Frontal cortex (tissue), 3 donors: ENCODE measurements at regions not wholly inside any gene's neighbourhood (a gene's known extent, or its start where the extent isn't known, plus 50 kb on each side); places are given as distances from the start of the nearest gene placed in this dataset.

Experiments
- DNase-seq, 2 donors: peaks; one replicate each; pipeline ENCODE4 v3.0.0; 2012; ENCODE audit warnings: low spot score in 2 of 2
- FAIRE-seq: peaks from 2 replicates; lab custom pipeline; 2012; peaks lifted over from hg19 to GRCh38; lab: Jason Lieb, UNC
- donor health status: control.
- donor health status: control.
- donor health status: control.

- FAIRE-seq (no peak), DNase-seq (no peak)
Observed at GRCh38 chr9:20065796-20066700, 277.2 kb upstream of the SLC24A2 start.

GRCh38 chr9:20065046-20065445, 276.2 kb upstream of the SLC24A2 start:
- DNase-seq (no peak), FAIRE-seq (no peak)

- FAIRE-seq (no peak), DNase-seq (no peak)
Observed at GRCh38 chr9:20054734-20055133, 265.9 kb upstream of the SLC24A2 start.

- no peak for DNase-seq
- FAIRE-seq = no peak
Observed at GRCh38 chr9:20048985-20049384, 260.1 kb upstream of the SLC24A2 start.

- FAIRE-seq (no peak), DNase-seq (no peak)
Observed at GRCh38 chr9:20048437-20048836, 259.6 kb upstream of the SLC24A2 start.

DNA sequence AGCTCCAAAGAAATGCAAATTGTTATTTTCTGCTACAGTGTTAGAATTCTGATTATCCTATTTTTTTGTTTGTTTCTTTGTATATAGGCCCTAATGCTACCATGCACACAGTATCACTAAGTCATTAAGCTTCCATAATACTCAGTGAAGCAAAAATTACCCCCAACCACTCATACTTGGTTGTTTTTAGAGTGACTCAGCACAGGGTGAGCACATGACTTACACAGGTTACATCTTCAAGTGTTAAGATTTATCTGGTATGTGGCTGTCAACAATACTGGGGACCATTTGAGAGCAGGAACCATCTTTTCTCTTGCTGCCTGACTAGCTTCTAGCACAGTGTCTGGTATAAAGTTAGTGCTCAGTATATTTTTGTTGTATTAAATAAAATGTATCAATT, 255.8 kb upstream of the SLC24A2 start:
- no peak for FAIRE-seq
- no peak for DNase-seq

GRCh38 chr9:20043461-20043860, 254.6 kb upstream of the SLC24A2 start:
- FAIRE-seq = no peak
- no peak for DNase-seq

DNA sequence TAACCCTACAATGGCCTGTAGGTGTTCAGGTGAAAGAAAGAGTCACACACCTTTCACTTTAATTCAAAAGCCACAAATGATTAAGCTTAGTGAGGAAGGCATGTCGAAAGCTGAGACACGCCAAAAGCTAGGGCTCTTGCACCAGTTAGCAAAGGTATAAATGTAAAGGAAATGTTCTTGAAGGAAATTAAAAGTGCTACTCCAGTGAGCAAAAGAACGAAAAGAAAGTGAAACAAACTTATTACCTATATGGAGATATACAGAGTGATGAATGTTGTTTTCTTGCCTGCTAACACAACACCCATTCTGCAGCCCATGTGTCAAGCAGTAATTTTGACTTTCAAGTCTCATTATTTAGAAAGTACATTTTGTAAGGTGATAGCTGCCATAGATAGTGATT, 254.2 kb upstream of the SLC24A2 start:
- FAIRE-seq (no peak), DNase-seq (no peak)

DNA sequence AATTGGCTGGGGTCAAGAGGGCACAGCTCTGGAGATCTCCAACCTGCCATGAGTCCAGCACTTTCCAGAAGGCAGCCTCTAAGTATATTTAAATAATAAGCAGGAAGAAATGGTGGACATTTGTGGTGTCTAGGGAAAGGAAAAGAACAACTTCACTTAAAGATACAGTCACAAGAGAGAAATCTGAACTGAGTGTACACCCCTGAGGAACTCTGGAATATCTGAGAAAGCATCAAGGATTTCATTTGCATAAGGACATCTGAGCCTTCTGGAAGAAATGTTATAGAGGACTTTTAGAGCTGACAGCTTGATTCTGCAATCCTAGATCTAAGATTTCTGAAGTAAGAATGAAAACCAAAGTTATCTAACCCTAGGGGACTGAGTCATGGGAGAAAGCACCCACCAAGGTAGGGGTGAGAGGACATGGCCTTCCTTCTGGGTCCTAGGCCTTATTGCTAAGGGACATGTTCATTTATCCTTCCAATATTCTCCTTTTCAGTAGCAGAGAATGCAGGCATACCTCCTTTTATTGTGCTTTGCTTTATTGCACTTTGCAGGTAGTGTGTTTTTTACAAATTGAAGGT, 253.4 kb upstream of the SLC24A2 start:
- FAIRE-seq = no peak

GRCh38 chr9:20041697-20042081, 252.9 kb upstream of the SLC24A2 start:
- no peak for FAIRE-seq
- DNase-seq = no peak

More for the DNA sequence above, 253.4 kb upstream of the SLC24A2 start:
- DNase-seq = no peak

- FAIRE-seq (no peak), DNase-seq (peak; percentile 8 to 19)
Observed at GRCh38 chr9:20040991-20041696, 252.3 kb upstream of the SLC24A2 start.

DNA sequence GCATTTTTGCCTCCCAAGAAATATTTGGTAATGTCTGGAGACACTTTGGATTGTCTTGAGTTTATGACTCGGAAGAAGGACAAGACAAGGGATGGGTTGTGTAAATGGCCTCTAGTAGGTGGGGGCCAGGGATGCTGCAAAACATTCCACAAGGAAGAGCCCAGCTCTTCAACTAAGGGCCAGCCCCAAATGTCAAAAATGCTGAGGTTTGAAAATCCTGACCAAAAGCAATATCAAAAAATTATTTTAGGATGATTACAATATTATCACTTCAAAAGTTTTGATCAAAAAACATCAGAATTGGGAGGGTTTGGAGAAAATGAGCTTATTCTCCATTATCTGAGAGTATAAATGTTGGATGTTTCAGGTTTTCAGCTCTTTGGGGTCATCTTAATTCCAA, 248.9 kb upstream of the SLC24A2 start:
- no peak for DNase-seq

GRCh38 chr9:20033511-20033910, 244.7 kb upstream of the SLC24A2 start:
- no peak for FAIRE-seq
- no peak for DNase-seq

More for the DNA sequence above, 248.9 kb upstream of the SLC24A2 start:
- FAIRE-seq = no peak

DNA sequence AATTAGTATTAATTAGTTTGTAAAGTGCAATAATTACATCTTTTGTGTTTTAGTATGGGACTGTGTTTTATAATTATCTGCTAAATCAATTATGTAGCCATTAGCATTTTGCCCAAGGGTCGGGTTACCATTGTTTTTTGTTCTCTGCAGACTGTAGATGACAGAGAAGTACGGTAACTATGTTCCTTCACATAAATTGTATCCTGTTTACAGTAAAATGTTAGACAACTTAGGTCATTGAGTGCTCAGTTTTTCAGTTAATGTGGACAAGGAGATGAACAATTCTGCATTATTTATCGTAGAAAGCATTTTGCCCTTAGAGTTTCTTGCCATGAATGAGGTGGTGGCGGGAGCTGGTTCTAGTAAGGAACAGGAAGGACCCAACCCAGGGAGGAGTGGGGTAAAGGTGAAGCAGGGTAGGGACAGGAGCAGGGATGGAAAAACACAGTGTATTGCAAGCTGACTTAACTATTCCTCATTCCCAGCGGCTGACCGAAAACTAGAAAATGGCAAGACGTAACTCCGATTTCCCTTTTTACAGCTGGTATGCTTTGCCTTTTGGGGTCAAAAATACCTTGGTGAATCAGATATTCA, 243.7 kb upstream of the SLC24A2 start:
- DNase-seq (no peak), FAIRE-seq (no peak)

DNA sequence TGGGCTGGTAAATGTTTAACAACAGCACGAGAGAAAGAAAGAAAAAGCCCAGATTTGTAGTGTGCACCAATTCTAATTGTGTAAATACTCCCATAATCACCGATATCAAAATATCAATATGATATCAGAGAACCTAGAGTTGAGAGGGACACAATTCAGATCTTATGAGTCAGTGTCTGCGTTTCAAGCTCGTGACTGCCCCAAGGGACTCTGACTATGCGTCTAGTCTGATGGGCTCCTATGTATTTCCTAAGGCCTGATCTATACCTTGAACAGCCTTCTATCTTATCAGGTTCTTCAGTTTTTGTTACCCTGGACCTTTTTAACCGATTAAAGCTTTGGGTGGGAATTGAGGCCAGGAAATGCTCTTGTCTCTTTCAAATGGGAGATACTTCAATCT, 243.0 kb upstream of the SLC24A2 start:
- FAIRE-seq (no peak), DNase-seq (no peak)

DNA sequence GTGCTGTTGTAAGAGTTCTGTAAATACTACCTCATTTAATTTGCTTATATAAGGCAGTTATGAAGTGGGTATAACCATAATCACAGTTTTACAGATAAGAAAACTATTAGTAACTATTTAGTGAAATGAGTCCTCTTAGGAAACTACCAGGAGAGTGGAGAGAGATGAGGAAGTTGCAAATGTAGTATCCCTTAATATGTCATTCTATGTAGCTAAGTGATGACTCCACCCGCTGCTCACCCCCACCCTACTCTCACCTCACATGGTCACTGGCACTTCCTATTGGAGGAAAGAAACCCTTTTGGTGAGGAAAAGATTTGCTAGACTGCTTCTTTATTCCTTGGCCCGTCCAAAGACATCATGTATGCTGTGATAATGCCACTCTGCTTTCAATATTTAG, 241.8 kb upstream of the SLC24A2 start:
- FAIRE-seq = no peak
- DNase-seq = no peak

DNA sequence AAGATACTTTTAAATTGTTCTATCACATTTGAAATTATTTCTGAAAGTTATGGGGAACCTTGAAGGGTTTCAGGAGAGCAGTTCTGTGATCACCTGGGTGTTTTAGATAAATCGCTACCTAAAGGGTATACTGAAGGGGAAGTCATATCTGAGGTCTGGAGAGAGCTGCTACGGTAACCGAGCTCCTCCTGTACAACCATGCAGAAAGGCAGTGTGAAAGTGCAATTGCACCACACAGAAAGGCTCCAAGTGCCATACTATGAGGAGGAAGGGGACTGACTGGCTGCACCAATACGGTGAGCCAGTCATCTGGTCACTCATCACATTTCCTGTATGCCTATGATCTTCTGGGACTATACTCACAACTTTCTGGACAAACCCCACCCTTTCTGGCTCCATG, 241.4 kb upstream of the SLC24A2 start:
- DNase-seq = no peak
- no peak for FAIRE-seq

- no peak for DNase-seq
Observed at GRCh38 chr9:20028849-20029231, 240.0 kb upstream of the SLC24A2 start.

DNA sequence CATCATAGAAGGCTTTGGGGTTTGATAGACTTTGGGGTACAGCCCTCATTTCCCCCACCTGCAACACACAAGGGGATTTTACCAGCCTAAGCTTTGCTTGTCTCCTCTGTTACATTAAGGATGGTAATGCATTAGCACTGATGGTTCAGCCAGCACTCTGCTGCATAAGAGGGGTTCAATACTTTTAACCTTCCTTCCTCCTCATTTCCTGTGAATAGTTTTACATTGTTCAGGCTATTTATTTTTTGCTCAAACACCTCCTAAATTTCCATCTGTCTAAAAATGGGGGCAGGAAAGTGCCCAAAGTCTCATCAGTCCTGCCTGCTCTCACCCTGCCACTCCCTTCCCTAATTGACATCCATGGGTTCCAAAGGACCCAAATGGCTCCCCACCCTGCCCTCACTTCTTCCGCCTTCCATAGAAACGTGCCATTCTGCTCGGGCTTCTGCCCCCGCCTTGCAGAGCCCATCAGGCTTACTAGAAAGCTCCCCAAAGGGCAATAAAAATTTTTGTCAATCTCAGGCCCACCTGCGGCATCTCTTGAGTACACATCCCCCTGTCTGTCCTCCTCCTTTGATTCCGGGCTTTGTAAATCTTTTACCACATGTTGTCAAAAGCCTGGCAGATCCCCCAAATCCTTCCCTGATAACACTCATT, 239.5 kb upstream of the SLC24A2 start:
- DNase-seq (no peak), FAIRE-seq (no peak)

More at GRCh38 chr9:20028849-20029231, 240.0 kb upstream of the SLC24A2 start:
- no peak for FAIRE-seq

DNA sequence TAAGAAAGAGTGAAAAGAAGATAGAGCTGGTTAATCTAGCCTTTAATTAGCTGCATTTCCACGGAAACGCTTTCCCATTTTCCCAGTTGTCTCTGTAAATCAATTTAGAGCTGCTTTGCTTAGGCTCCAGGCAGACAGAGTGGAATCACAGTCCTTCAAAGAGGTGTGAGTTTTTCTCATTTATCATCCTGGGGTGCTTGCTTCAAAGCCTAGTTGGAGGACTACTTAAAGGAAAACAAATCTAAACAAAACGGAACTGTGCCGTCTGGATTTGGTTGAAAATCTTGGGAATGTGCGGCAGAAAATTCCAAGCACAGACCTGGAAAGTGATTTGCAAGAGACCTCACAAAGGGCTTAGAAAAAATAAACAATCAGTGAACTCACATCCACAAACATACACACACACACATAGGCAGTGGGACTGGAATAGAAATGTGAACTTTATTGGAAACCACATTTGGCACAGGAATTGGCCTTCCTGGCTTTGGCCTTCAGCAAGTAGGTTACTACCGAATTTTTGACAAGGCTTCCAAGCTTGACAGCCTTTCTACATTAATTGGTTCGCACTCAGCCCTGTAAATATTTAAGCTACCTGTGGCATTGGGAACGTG, 235.2 kb upstream of the SLC24A2 start:
- no peak for FAIRE-seq
- DNase-seq = no peak
